ENCODE measurements at regions not wholly inside any gene's neighbourhood (a gene's known extent, or its start where the extent isn't known, plus 50 kb on each side); places are given as distances from the start of the nearest gene placed in this dataset.

- TF ChIP-seq ATF2 (IDR thresholded peaks at IDR 0.05; ENCODE audit: low read length), result no peak
Measured at GRCh38 chr2:104289651-104290565, 564.0 kb upstream of the POU3F3 start (continued).

Data from H1 (cell line).